Keratinocyte (primary cell): ENCODE measurements at regions not wholly inside any gene's neighbourhood (a gene's known extent, or its start where the extent isn't known, plus 50 kb on each side); places are given as distances from the start of the nearest gene placed in this dataset.

Experiments used
- DNase-seq: peaks from one replicate; pipeline ENCODE4 v3.0.0-alpha.2; 2011; ENCODE audit warnings: low read depth, missing footprints, low spot score
- FAIRE-seq: peaks from 2 replicates; lab custom pipeline; 2011; peaks lifted over from hg19 to GRCh38; lab: Jason Lieb, UNC
- H2AFZ ChIP-seq: 2 replicates; pipeline ENCODE4 v1.6.0; 2012; ENCODE audit warnings: low read length, control low read depth, inconsistent platforms; ENCODE audit not compliant: control insufficient read depth
- H3K27ac ChIP-seq: 2 replicates; pipeline ENCODE4 v1.5.1; 2011; ENCODE audit warnings: low read length; ENCODE audit not compliant: control insufficient read depth, insufficient read depth
- H3K27me3 ChIP-seq: 3 replicates; pipeline ENCODE4 v1.6.0; 2011; ENCODE audit warnings: low read length; ENCODE audit not compliant: control insufficient read depth, insufficient read depth; ENCODE audit errors: extremely low read depth
- H3K36me3 ChIP-seq, 2 experiments: 2 replicates in 1 of 2; 3 replicates in 1 of 2; pipeline ENCODE4 v1.5.1; 2011; ENCODE audit warnings: low read length in 2 of 2, mild to moderate bottlenecking in 1 of 2; ENCODE audit not compliant: control insufficient read depth in 2 of 2, insufficient read depth in 2 of 2; ENCODE audit errors: extremely low read depth in 1 of 2
- H3K4me1 ChIP-seq: 3 replicates; pipeline ENCODE4 v1.5.1; 2011; ENCODE audit warnings: low read length; ENCODE audit not compliant: control insufficient read depth, insufficient read depth; ENCODE audit errors: extremely low read depth
- H3K4me2 ChIP-seq: 3 replicates; pipeline ENCODE4 v1.6.0; 2011; ENCODE audit warnings: low read depth, low read length; ENCODE audit not compliant: control insufficient read depth, insufficient read depth; ENCODE audit errors: extremely low read depth
- H3K4me3 ChIP-seq, 3 experiments: fragments of 200-600 bp in 1 of 3; sonication (generic) in 1 of 3; 2 replicates in 2 of 3; 3 replicates in 1 of 3; pipeline ENCODE4 v1.5.1; 2011 to 2016; ENCODE audit warnings: low read length in 3 of 3, mild to moderate bottlenecking in 3 of 3, control low read depth in 2 of 3, inconsistent platforms in 1 of 3, low read depth in 1 of 3, mixed read lengths in 1 of 3, mixed run types in 1 of 3, moderate library complexity in 1 of 3; ENCODE audit not compliant: control insufficient read depth in 2 of 3, insufficient read depth in 2 of 3; ENCODE audit errors: extremely low read depth in 1 of 3
- H3K79me2 ChIP-seq: 2 replicates; pipeline ENCODE4 v1.6.0; 2012; ENCODE audit warnings: low read length; ENCODE audit not compliant: control insufficient read depth, insufficient read depth
- H3K9ac ChIP-seq: 3 replicates; pipeline ENCODE4 v1.6.0; 2011; ENCODE audit warnings: low read length; ENCODE audit not compliant: control insufficient read depth, insufficient read depth; ENCODE audit errors: extremely low read depth
- H3K9me1 ChIP-seq: 3 replicates; pipeline ENCODE4 v1.6.0; 2011; ENCODE audit warnings: low read length; ENCODE audit not compliant: control insufficient read depth, insufficient read depth; ENCODE audit errors: extremely low read depth
- H3K9me3 ChIP-seq: 2 replicates; pipeline ENCODE4 v1.5.1; 2012; ENCODE audit warnings: low read depth, low read length; ENCODE audit not compliant: control insufficient read depth
- H4K20me1 ChIP-seq: 3 replicates; pipeline ENCODE4 v1.6.0; 2011; ENCODE audit warnings: low read length; ENCODE audit not compliant: control insufficient read depth, insufficient read depth; ENCODE audit errors: extremely low read depth
- EZH2 ChIP-seq: IDR thresholded peaks from one replicate; pipeline ENCODE4 v1.6.1; 2012; ENCODE audit warnings: inconsistent platforms, mild to moderate bottlenecking, low read length, moderate library complexity
- dilution Hi-C: fragments of 300-500 bp; cut with MboI; formaldehyde crosslinking; loops from one replicate; pipeline ENCODE4 v1.7.0; 2020; ENCODE audit warnings: low sequenced_read_pairs; ENCODE audit not compliant: extremely low pct_ligation_motif_present
- TF ChIP-seq, protein P1 (sequence below), 3 experiments: IDR thresholded peaks in 1 of 3; conservative IDR thresholded peaks in 1 of 3; optimal IDR thresholded peaks in 1 of 3; 2 replicates in 2 of 3; 3 replicates in 1 of 3; pipeline versions ENCODE3 to v1.5.1; 2011; ENCODE audit warnings: low read length in 3 of 3, mild to moderate bottlenecking in 3 of 3, moderate library complexity in 2 of 3, control low read depth in 1 of 3, inconsistent platforms in 1 of 3; ENCODE audit not compliant: insufficient read depth in 2 of 3; ENCODE audit errors: extremely low read depth in 1 of 3

DNA sequence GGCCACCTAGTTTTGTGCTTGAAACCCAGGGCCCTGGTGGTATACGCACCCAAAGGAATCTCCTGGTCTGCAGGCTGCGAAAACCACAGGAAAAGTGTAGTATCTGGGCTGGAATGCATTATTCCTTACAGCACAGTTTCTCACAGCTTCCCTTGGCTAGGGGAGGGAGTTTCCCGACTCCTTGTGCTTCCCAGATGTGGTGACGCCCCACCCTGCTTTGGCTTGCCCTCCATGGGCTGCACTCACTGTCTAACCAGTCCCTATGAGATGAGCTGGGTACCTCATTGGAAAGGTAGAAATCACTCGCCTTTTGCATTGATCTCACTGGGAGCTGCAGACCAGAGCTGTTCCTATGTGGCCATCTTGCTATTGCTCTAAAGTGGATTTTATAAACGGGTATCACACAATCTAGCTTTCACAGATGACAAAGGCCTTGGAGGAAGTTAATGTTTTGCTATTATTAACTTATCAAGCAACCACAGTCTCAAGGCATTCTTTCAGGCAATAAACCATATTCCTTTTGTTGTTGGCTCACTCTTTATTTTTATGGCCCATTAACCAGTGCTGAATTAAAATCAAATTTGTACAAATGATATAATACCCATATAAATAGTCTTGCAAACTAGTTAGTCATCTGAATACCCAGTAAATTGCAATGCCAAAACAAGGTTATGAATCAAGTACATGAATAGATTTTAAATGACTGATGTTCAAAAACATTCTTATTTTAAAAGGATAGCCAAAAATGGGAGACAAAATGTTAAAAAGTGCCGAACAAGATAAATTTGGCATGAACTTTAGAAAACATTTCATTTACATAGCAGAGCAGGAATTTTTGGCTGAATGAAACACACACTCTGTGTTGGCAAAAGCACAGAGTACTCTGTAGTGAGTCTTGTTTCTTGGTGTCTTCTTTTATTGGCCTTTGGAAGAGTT, 475.4 kb upstream of the ARGLU1 start:
- no peaks in the 10 kb centered on the region for H3K27me3 ChIP-seq
- no peak overlapping the region for H3K27ac ChIP-seq
- H3K9me3 ChIP-seq, result no peaks in the 10 kb centered on the region
- no peaks in the 10 kb centered on the region for H3K36me3 ChIP-seq
- H2AFZ ChIP-seq, result no peak overlapping the region
- no peak overlapping the region for H3K9ac ChIP-seq
- no peak for DNase-seq
- H3K9me1 ChIP-seq, result no peaks in the 10 kb centered on the region
- H3K79me2 ChIP-seq, result no peaks in the 10 kb centered on the region
- H3K4me3 ChIP-seq, result no peak overlapping the region
- H3K4me2 ChIP-seq, result no peak overlapping the region
- no peak for FAIRE-seq
- TF ChIP-seq EZH2, result no peak
- TF ChIP-seq, protein P1, sequence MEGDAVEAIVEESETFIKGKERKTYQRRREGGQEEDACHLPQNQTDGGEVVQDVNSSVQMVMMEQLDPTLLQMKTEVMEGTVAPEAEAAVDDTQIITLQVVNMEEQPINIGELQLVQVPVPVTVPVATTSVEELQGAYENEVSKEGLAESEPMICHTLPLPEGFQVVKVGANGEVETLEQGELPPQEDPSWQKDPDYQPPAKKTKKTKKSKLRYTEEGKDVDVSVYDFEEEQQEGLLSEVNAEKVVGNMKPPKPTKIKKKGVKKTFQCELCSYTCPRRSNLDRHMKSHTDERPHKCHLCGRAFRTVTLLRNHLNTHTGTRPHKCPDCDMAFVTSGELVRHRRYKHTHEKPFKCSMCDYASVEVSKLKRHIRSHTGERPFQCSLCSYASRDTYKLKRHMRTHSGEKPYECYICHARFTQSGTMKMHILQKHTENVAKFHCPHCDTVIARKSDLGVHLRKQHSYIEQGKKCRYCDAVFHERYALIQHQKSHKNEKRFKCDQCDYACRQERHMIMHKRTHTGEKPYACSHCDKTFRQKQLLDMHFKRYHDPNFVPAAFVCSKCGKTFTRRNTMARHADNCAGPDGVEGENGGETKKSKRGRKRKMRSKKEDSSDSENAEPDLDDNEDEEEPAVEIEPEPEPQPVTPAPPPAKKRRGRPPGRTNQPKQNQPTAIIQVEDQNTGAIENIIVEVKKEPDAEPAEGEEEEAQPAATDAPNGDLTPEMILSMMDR (optimal IDR thresholded peaks at IDR 0.05 in 1 of 3, IDR thresholded peaks at IDR 0.05 in 1 of 3, conservative IDR thresholded peaks at IDR 0.05 in 1 of 3; ENCODE audit: extremely low read depth in 1 of 3, insufficient read depth in 2 of 3, low read length in 3 of 3), result no peak
- no peaks in the 10 kb centered on the region for H3K4me1 ChIP-seq
- H4K20me1 ChIP-seq, result no peaks in the 10 kb centered on the region
- dilution Hi-C loops, result no loop called here

DNA sequence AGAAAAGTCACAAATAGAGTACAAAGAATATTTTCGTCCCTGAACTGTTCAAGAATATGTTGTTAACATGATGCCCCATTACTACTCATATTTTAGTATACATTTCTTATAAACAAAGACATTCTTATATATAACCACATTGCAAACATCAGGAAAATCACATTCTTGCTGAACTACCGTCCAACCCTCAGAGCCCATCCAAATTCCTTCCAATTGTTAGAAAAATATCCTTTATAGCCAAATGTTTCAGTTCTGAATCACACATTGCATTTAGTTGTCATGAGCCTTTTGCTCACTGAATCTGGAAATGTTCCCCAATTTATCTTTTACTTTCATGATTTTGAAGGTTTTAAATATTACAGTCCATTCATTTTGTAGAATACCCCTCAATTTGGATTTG, 467.8 kb upstream of the ARGLU1 start:
- Histone ChIP-seq H3K36me3 (no peaks in the 10 kb centered on the region), H3K9me1 (no peaks in the 10 kb centered on the region), H3K4me2 (no peak overlapping the region), H3K9me3 (no peaks in the 10 kb centered on the region), H3K79me2 (no peaks in the 10 kb centered on the region), H3K9ac (no peak overlapping the region), H2AFZ (no peak overlapping the region), H3K4me3 (no peak overlapping the region), H3K27ac (no peak overlapping the region), H3K4me1 (no peaks in the 10 kb centered on the region), H4K20me1 (no peaks in the 10 kb centered on the region), H3K27me3 (no peaks in the 10 kb centered on the region)
- FAIRE-seq (no peak), DNase-seq (no peak)
- dilution Hi-C loops, result no loop called here
- TF ChIP-seq EZH2, result no peak
- TF ChIP-seq, protein P1 (optimal IDR thresholded peaks at IDR 0.05 in 1 of 3, IDR thresholded peaks at IDR 0.05 in 1 of 3, conservative IDR thresholded peaks at IDR 0.05 in 1 of 3; ENCODE audit: extremely low read depth in 1 of 3, insufficient read depth in 2 of 3, low read length in 3 of 3), result no peak
